ENCODE measurements at regions not wholly inside any gene's neighbourhood (a gene's known extent, or its start where the extent isn't known, plus 50 kb on each side); places are given as distances from the start of the nearest gene placed in this dataset.
"Not testable (repeated sequence)": the region's sequence is repeated elsewhere in the genome, so short reads cannot be mapped to it uniquely, and the experiment has no call there.

DNA sequence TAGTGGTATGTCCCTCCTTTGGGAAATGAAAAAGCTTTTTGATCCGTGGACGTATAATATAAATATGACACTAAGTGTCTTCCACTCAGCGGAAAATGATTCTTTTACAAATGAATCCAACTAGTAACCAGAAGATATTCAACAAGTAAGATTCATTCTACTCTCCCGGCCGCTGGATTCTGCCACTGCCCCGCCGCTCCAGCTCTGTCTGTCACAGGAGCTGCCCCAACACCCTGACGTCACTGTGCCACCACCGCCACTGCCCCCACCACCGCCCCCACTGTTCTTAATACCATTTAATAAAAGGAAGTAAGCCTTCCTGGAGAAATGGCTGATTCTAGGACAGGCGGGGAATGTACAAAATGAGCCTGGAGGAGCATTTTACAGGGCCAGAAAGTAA lies 180.8 kb upstream of the PLGLB2 start:
- WGBS, 2 donors = 94% methylated on average over 10 of the region's 11 CpGs
- DNase-seq; H3K27me3 ChIP-seq; H3K27ac ChIP-seq; H3K4me1 ChIP-seq; H3K9me3 ChIP-seq; H3K36me3 ChIP-seq; H3K4me3 ChIP-seq; intact Hi-C loops (cut with DNase I): not testable (repeated sequence)

DNA sequence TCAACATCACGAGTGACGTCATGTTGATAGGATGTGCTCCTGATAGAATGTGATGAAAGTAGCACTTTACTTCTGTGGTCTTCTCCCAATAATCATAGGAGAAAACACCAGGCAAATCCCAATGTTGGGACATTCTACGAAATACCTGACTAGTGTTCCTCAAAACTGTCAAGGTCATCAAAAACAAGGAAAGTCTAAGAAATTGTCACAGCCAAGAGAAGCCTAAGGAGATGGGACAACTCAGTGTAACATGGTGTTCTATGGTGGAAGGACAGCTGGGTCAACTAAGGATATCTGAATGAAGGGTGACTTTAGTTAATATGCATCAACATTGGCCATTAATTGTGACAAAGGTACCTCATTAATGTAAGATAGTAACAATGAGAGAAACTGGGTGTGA lies 180.0 kb upstream of the PLGLB2 start:
- intact Hi-C loops (cut with DNase I); H3K4me1 ChIP-seq; H3K27ac ChIP-seq; DNase-seq; H3K4me3 ChIP-seq; H3K36me3 ChIP-seq; H3K27me3 ChIP-seq; H3K9me3 ChIP-seq: not testable (repeated sequence)
- 94% methylated on average over 2 of the region's 3 CpGs for WGBS, 2 donors

DNA sequence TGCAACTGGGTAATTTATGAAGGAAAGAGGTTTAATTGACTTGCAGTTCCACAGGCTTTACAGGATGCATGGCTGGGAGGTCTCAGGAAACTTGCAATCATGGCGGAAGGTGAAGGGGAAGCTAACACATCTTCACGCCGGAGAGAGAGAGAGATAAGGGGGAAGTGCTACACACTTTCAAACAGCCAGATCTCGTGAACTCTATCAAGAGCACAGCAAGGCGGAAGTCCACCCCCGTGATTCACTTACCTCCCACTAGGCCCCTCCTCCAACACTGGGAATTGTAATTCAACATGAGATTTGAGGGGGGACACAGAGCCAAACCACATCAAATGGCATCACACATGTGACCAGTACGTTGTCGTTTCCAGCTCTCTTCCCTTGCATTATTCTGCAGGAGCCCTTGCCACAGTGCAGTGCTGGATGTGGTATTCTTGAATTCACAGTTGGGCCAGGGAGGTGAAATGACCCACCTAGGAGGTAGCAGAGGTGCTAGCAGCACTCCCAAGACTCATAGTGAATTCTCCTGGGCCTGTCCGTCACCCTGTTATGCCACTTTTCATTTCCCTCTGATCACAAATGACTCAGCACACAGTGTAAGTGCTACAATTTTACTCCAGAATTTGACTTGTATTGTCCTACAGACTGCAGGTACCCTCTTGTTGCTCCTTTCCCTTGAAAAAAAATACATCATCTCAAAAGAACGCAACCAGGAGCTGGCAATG lies 179.2 kb upstream of the PLGLB2 start:
- WGBS, 2 donors = 88 to 91% methylated on average over 8 of the region's 10 CpGs
- H3K36me3 ChIP-seq; intact Hi-C loops (cut with DNase I); DNase-seq; H3K4me3 ChIP-seq; H3K4me1 ChIP-seq; H3K27ac ChIP-seq; H3K27me3 ChIP-seq; H3K9me3 ChIP-seq: not testable (repeated sequence)

DNA sequence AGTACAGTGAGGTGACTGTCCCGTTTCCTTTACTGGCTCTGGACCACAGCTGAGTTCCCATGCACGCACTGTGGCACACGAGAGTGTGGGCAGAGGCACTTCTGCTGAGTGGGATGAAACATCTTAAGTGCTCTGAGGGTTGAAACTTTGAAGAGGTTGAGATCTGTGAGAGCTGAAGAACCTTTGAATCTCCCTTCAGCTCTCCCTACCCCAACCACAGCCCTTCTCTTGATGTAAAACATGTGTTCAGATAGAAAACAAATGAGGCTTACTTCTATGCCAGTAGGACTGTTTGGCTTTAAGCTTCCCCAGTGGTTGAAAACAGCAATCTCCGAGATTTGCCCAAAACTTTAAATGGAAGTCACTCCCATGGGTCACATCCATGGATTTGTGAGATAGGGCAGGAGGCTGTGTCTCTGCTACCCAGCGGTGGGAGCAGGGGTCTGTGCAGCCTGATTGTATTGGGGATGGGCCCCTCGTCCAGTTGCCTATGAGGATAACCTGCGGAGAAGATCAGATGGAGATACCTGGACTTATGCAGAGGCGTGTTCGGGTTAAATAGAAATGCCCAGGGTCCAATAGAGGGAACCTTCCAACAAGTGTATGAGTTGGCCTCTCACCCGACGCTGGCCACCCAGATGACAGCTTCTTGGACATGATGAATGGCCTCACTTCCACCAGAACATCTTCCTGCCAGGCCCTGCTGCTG lies 178.0 kb upstream of the PLGLB2 start:
- DNase-seq; H3K4me1 ChIP-seq; H3K9me3 ChIP-seq; intact Hi-C loops (cut with DNase I); H3K27ac ChIP-seq; H3K4me3 ChIP-seq; H3K27me3 ChIP-seq; H3K36me3 ChIP-seq: not testable (repeated sequence)
- 90 to 95% methylated on average over 7 to 10 of the region's 11 CpGs for WGBS, 2 donors

DNA sequence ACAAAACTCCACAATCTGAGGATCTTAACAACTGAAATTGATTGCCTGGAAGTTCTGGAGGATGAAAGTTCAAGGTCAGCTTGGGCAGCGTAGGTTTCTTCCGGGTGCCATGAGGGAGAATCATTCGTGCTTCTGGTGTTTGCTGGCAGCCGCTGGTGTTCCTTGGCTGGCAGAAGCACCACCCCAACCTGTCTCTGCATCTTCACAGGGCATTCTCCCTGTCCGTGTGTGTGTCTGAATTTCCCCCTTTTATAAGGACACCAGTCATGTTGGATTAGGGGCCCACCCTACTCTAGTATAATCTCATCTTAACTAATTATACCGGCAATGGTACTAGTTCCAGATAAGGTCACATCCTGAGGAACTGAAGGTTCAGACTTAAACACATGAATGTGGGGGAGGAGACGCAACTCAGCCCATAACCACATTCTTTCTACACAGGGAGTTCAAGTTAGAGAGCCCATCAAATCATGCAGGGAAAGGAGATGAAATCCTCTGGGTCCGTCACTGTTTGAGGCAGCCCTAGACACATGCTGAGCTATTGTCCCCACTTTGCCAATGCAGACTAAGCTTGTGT lies 175.9 kb upstream of the PLGLB2 start:
- H3K4me1 ChIP-seq; H3K4me3 ChIP-seq; H3K27me3 ChIP-seq; H3K36me3 ChIP-seq; H3K9me3 ChIP-seq; intact Hi-C loops (cut with DNase I); DNase-seq; H3K27ac ChIP-seq: not testable (repeated sequence)
- 93 to 96% methylated on average over 2 of the region's 8 CpGs for WGBS, 2 donors

DNA sequence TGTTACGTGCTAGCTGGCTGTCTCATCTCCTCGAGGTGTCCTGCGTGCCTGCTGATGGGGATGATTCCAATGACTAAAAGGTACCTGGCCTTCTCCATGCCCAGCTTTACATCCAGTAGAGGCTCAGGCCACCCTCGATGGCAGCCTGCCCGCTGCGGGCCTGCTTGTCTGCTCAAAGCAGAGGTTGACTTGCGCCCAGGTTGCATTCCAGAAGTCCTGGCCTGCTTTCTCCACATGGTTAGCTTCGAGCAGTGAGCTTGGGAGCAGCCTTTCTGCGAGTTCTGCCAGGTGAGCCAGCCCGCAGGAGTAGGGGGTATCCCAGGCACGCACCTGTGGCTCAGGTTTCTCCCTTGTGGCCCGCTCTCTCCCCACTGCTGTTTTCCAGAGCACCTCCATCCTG lies 175.0 kb upstream of the PLGLB2 start:
- WGBS, 2 donors = 92 to 96% methylated on average over 5 to 6 of the region's 12 CpGs
- H3K36me3 ChIP-seq; H3K4me1 ChIP-seq; H3K4me3 ChIP-seq; intact Hi-C loops (cut with DNase I); H3K27me3 ChIP-seq; H3K27ac ChIP-seq; DNase-seq; H3K9me3 ChIP-seq: not testable (repeated sequence)

DNA sequence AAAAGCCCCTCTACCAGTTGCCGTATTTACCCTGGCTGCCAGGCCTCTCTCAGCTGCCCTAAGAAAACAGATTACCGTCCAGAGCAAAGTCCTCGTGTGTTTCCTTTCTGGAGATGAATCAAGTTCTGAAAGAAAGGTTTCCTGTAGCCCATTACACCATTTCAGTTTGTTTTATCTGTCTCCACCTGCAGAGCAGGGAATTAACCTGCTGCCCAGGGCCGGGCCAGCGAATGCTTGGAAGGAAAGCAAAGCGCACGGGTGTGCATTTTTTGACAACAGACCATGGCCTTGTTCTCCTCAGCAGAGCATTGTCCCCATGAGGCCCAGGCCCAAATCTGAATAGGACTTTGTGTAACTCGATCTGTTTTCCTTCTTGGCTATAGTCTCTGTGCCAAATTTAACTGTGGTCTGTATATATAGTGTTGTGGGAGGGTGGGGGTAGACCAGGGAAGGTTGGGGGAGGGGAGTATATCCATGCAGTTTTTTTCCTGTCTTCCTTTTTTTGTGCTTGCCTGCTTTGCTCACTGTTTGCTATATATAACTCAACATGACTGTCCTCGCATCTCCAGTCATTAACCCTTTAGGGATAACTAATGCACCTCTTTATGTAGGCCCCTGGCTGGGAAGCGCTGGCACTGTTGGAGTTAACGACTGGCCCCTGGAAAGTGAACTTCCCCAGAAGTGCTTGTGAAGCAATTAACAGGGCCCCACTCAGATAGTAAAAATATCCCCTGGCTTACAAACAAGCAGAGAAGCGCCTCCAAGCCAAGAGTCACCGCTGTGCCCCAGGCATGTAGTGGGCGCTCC lies 174.3 kb upstream of the PLGLB2 start:
- intact Hi-C loops (cut with DNase I); DNase-seq; H3K9me3 ChIP-seq; H3K36me3 ChIP-seq; H3K27ac ChIP-seq; H3K4me1 ChIP-seq; H3K4me3 ChIP-seq; H3K27me3 ChIP-seq: not testable (repeated sequence)
- 15 to 56% methylated on average over 4 of the region's 14 CpGs for WGBS, 2 donors

DNA sequence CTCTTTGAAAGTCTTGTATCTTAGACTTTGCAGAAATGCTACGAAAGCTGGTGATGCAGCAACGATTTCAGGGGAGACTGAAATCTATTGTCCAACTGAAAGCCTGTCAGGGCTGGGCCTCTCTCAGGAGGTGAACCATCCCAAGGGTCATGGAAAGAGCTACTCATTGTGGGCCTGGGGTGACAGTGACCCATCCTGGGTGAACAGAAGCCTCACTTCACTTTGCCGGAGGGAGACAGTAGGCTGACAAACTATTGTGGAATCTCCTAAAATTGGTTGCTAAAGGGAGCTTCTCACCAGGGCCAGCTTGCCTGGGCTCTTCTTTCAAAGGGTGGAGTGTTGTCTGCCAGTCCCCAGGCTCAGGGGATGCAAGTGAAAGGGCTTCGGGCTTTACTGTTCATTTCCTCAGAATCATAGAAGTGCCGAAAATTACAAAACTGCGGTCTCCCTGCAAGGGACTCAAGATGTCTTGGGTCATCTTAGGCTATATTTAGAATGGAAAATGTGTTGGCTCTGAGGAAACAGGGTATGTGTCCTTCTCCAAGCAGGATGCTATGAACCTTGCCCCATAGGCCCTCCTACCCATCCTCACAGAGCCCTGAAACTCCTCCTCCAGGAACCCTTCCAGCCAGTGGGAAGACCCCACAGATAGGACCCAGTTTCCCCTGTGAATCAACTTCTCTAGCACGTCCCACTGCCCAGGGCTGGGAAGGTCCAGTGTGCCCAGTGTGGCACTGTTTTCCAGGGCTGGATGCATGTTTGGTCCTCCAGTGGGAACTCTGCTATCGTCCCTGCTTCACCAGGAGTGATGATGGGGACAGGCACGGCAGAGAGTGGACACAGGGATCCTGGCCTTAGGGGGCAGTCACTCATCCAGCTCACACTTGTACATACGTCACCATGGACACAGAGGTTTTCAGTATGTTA lies 173.4 kb upstream of the PLGLB2 start:
- H3K9me3 ChIP-seq; H3K27me3 ChIP-seq; H3K36me3 ChIP-seq; DNase-seq; H3K4me1 ChIP-seq; H3K4me3 ChIP-seq; H3K27ac ChIP-seq; intact Hi-C loops (cut with DNase I): not testable (repeated sequence)
- 75 to 95% methylated on average over 5 to 7 of the region's 10 CpGs for WGBS, 2 donors

DNA sequence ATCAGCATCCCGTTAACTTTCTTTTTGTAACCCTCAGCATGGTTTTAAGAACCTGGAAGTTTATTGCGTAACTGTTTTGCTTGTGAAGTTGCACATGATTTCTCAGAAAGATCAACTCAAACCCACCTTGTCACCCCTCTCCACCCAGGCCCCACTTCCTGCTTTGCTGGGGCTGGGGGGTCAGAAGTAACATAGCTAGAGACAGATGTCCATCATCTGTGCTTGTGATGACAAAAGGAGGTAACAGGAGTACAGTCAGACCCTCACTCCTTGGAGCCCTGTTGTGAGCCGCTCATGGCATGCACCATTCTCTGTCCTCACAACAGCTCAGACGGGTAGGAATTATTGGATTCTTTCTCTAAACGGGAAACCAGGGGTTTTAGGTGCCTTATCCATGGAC lies 172.7 kb upstream of the PLGLB2 start:
- H3K36me3 ChIP-seq; H3K27ac ChIP-seq; H3K4me1 ChIP-seq; intact Hi-C loops (cut with DNase I); DNase-seq; H3K9me3 ChIP-seq; H3K27me3 ChIP-seq; H3K4me3 ChIP-seq: not testable (repeated sequence)
- 82 to 93% methylated on average over 4 to 5 of the region's 5 CpGs for WGBS, 2 donors

DNA sequence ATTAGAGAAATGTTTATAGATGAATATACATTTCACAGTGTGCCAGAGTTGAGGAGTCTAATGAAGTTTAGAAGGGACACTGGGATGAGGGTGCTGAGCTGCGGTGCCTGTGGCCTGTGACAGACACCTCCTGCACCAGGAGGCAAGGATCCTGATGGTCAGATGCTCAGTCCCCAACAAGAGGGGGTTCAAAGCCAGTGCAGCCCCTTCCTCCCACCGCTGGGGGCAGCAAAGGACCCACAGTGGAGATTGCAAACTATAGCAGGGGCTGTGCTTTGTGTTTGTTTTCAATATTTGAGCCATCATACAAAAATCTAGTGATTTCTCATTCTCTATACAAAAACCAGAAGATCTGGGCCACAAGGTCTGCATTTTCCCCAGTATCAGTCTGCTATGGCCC lies 170.5 kb upstream of the PLGLB2 start:
- H3K36me3 ChIP-seq; H3K4me3 ChIP-seq; H3K9me3 ChIP-seq; H3K27ac ChIP-seq; H3K4me1 ChIP-seq; DNase-seq; intact Hi-C loops (cut with DNase I); H3K27me3 ChIP-seq: not testable (repeated sequence)
- no CpG with 5 or more reads among the region's 2 CpGs for WGBS, 2 donors

DNA sequence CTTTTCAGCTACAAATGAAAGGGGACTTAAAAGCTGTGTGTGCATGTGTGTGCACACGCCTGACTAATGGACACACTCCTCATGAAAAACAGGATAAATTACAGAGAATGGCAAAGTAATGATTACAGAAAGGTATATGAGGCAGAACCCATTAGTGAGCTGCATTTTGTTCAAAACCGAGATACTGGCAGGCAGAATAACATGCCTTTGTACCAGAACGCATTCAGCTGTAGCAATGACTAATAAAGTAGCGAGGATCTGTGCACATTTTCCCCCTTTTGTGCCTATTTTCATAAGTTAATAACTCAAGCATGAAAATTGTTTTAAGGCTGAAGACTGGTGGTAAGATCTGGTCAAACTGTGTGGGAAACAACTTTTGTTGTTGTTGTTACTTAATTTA lies 165.7 kb upstream of the PLGLB2 start:
- H3K27me3 ChIP-seq; H3K9me3 ChIP-seq; H3K36me3 ChIP-seq; H3K27ac ChIP-seq; H3K4me3 ChIP-seq; intact Hi-C loops (cut with DNase I); DNase-seq; H3K4me1 ChIP-seq: not testable (repeated sequence)
- no CpG with 5 or more reads among the region's 4 CpGs for WGBS, 2 donors

DNA sequence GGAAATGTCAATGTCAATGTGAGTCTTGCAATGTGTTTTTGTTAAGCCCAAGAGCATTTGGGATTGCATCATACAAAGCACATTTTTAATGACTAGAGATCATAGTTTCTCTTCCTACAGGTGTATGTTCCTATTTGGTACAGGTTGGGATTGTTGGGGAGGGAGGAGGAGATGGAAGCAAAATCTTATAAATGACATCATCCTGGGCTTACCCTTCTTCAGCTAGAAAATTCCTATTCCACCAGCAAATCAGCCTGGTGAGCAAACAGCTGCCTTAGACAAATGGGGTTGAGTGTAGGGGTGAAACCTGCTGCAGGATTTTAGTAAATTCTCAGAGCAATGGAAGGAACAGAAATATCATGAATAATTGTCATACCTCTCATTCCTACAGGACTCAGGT lies 165.3 kb upstream of the PLGLB2 start:
- DNase-seq; H3K9me3 ChIP-seq; H3K4me1 ChIP-seq; H3K27me3 ChIP-seq; H3K27ac ChIP-seq; H3K36me3 ChIP-seq; H3K4me3 ChIP-seq; intact Hi-C loops (cut with DNase I): not testable (repeated sequence)
